ENCODE measurements at regions not wholly inside any gene's neighbourhood (a gene's known extent, or its start where the extent isn't known, plus 50 kb on each side); places are given as distances from the start of the nearest gene placed in this dataset.
A peak's percentile ranks its signal among the peaks of the same experiment; 100 is the strongest.

- peak in 2 of 3 donors; percentile 9 to 17 for DNase-seq
- no peaks in the 10 kb centered on the region for H3K36me3 ChIP-seq (ENCODE audit: control insufficient read depth, insufficient read depth, low read length)
- no peaks in the 10 kb centered on the region for H3K9me3 ChIP-seq (ENCODE audit: control insufficient read depth, low read length)
- H3K4me3 ChIP-seq (ENCODE audit: insufficient read depth, low read depth, low read length, poor library complexity, severe bottlenecking): no peak overlapping the region
- H3K4me1 ChIP-seq (ENCODE audit: control insufficient read depth, insufficient read depth, low read length, poor library complexity, severe bottlenecking): peaks cover 2% of the 10 kb centered on the region
- no peaks in the 10 kb centered on the region for H3K27me3 ChIP-seq (replicated peaks; ENCODE audit: control insufficient read depth, insufficient read depth, low read length, poor library complexity, severe bottlenecking)
- H3K27ac ChIP-seq (ENCODE audit: insufficient read depth, low read length, poor library complexity, severe bottlenecking): no peak overlapping the region
These were observed 367.0 kb downstream of the BCOR start for GRCh38 chrX:39730662-39731329.

- DNase-seq: no peak
- Histone ChIP-seq H3K27me3 (replicated peaks; ENCODE audit: control insufficient read depth, insufficient read depth, low read length, poor library complexity, severe bottlenecking) (no peaks in the 10 kb centered on the region), H3K9me3 (ENCODE audit: control insufficient read depth, low read length) (no peaks in the 10 kb centered on the region), H3K4me3 (ENCODE audit: insufficient read depth, low read depth, low read length, poor library complexity, severe bottlenecking) (no peak overlapping the region), H3K4me1 (ENCODE audit: control insufficient read depth, insufficient read depth, low read length, poor library complexity, severe bottlenecking) (peaks cover 2% of the 10 kb centered on the region), H3K36me3 (ENCODE audit: control insufficient read depth, insufficient read depth, low read length) (no peaks in the 10 kb centered on the region), H3K27ac (ENCODE audit: insufficient read depth, low read length, poor library complexity, severe bottlenecking) (no peak overlapping the region)
These were observed 366.5 kb downstream of the BCOR start for GRCh38 chrX:39731330-39731667.

GRCh38 chrX:39731735-39732134 lies 366.0 kb downstream of the BCOR start:
- Histone ChIP-seq H3K9me3 (ENCODE audit: control insufficient read depth, low read length) (no peaks in the 10 kb centered on the region), H3K4me1 (ENCODE audit: control insufficient read depth, insufficient read depth, low read length, poor library complexity, severe bottlenecking) (peaks cover 2% of the 10 kb centered on the region), H3K36me3 (ENCODE audit: control insufficient read depth, insufficient read depth, low read length) (no peaks in the 10 kb centered on the region), H3K27ac (ENCODE audit: insufficient read depth, low read length, poor library complexity, severe bottlenecking) (no peak overlapping the region), H3K4me3 (ENCODE audit: insufficient read depth, low read depth, low read length, poor library complexity, severe bottlenecking) (no peak overlapping the region), H3K27me3 (replicated peaks; ENCODE audit: control insufficient read depth, insufficient read depth, low read length, poor library complexity, severe bottlenecking) (no peaks in the 10 kb centered on the region)
- no peak for DNase-seq

- Histone ChIP-seq H3K27me3 (replicated peaks; ENCODE audit: control insufficient read depth, insufficient read depth, low read length, poor library complexity, severe bottlenecking) (no peaks in the 10 kb centered on the region), H3K4me3 (ENCODE audit: insufficient read depth, low read depth, low read length, poor library complexity, severe bottlenecking) (no peak overlapping the region), H3K36me3 (ENCODE audit: control insufficient read depth, insufficient read depth, low read length) (no peaks in the 10 kb centered on the region)
These were observed 364.0 kb downstream of the BCOR start for GRCh38 chrX:39733745-39734144.

GRCh38 chrX:39734174-39734776 lies 363.5 kb downstream of the BCOR start:
- no peak for DNase-seq
- Histone ChIP-seq H3K27ac (ENCODE audit: insufficient read depth, low read length, poor library complexity, severe bottlenecking) (no peak overlapping the region), H3K4me1 (ENCODE audit: control insufficient read depth, insufficient read depth, low read length, poor library complexity, severe bottlenecking) (peaks cover 2% of the 10 kb centered on the region), H3K27me3 (replicated peaks; ENCODE audit: control insufficient read depth, insufficient read depth, low read length, poor library complexity, severe bottlenecking) (no peaks in the 10 kb centered on the region), H3K9me3 (ENCODE audit: control insufficient read depth, low read length) (no peaks in the 10 kb centered on the region), H3K36me3 (ENCODE audit: control insufficient read depth, insufficient read depth, low read length) (no peaks in the 10 kb centered on the region), H3K4me3 (ENCODE audit: insufficient read depth, low read depth, low read length, poor library complexity, severe bottlenecking) (no peak overlapping the region)

More at GRCh38 chrX:39733745-39734144, 364.0 kb downstream of the BCOR start:
- no peaks in the 10 kb centered on the region for H3K9me3 ChIP-seq (ENCODE audit: control insufficient read depth, low read length)
- H3K27ac ChIP-seq (ENCODE audit: insufficient read depth, low read length, poor library complexity, severe bottlenecking): no peak overlapping the region
- DNase-seq: no peak
- H3K4me1 ChIP-seq (ENCODE audit: control insufficient read depth, insufficient read depth, low read length, poor library complexity, severe bottlenecking): peaks cover 2% of the 10 kb centered on the region

GRCh38 chrX:39736216-39737211 lies 361.2 kb downstream of the BCOR start:
- Histone ChIP-seq H3K27me3 (replicated peaks; ENCODE audit: control insufficient read depth, insufficient read depth, low read length, poor library complexity, severe bottlenecking) (no peaks in the 10 kb centered on the region), H3K4me1 (ENCODE audit: control insufficient read depth, insufficient read depth, low read length, poor library complexity, severe bottlenecking) (no peaks in the 10 kb centered on the region), H3K36me3 (ENCODE audit: control insufficient read depth, insufficient read depth, low read length) (no peaks in the 10 kb centered on the region), H3K9me3 (ENCODE audit: control insufficient read depth, low read length) (no peaks in the 10 kb centered on the region), H3K4me3 (ENCODE audit: insufficient read depth, low read depth, low read length, poor library complexity, severe bottlenecking) (no peak overlapping the region), H3K27ac (ENCODE audit: insufficient read depth, low read length, poor library complexity, severe bottlenecking) (no peak overlapping the region)
- DNase-seq: no peak

GRCh38 chrX:39739585-39739984 lies 358.2 kb downstream of the BCOR start:
- Histone ChIP-seq H3K4me3 (ENCODE audit: insufficient read depth, low read depth, low read length, poor library complexity, severe bottlenecking) (no peak overlapping the region), H3K27me3 (replicated peaks; ENCODE audit: control insufficient read depth, insufficient read depth, low read length, poor library complexity, severe bottlenecking) (no peaks in the 10 kb centered on the region), H3K27ac (ENCODE audit: insufficient read depth, low read length, poor library complexity, severe bottlenecking) (no peak overlapping the region), H3K4me1 (ENCODE audit: control insufficient read depth, insufficient read depth, low read length, poor library complexity, severe bottlenecking) (no peaks in the 10 kb centered on the region), H3K36me3 (ENCODE audit: control insufficient read depth, insufficient read depth, low read length) (no peaks in the 10 kb centered on the region), H3K9me3 (ENCODE audit: control insufficient read depth, low read length) (no peaks in the 10 kb centered on the region)
- no peak for DNase-seq

- DNase-seq: no peak
- Histone ChIP-seq H3K27me3 (replicated peaks; ENCODE audit: control insufficient read depth, insufficient read depth, low read length, poor library complexity, severe bottlenecking) (no peaks in the 10 kb centered on the region), H3K9me3 (ENCODE audit: control insufficient read depth, low read length) (no peaks in the 10 kb centered on the region), H3K4me3 (ENCODE audit: insufficient read depth, low read depth, low read length, poor library complexity, severe bottlenecking) (no peak overlapping the region), H3K36me3 (ENCODE audit: control insufficient read depth, insufficient read depth, low read length) (no peaks in the 10 kb centered on the region), H3K4me1 (ENCODE audit: control insufficient read depth, insufficient read depth, low read length, poor library complexity, severe bottlenecking) (no peaks in the 10 kb centered on the region), H3K27ac (ENCODE audit: insufficient read depth, low read length, poor library complexity, severe bottlenecking) (no peak overlapping the region)
These were observed 357.7 kb downstream of the BCOR start for GRCh38 chrX:39740078-39740477.

GRCh38 chrX:39741904-39742303 lies 355.9 kb downstream of the BCOR start:
- H3K9me3 ChIP-seq (ENCODE audit: control insufficient read depth, low read length): no peaks in the 10 kb centered on the region
- H3K4me1 ChIP-seq (ENCODE audit: control insufficient read depth, insufficient read depth, low read length, poor library complexity, severe bottlenecking): no peaks in the 10 kb centered on the region
- no peaks in the 10 kb centered on the region for H3K36me3 ChIP-seq (ENCODE audit: control insufficient read depth, insufficient read depth, low read length)
- no peaks in the 10 kb centered on the region for H3K27me3 ChIP-seq (replicated peaks; ENCODE audit: control insufficient read depth, insufficient read depth, low read length, poor library complexity, severe bottlenecking)
- no peak overlapping the region for H3K4me3 ChIP-seq (ENCODE audit: insufficient read depth, low read depth, low read length, poor library complexity, severe bottlenecking)
- H3K27ac ChIP-seq (ENCODE audit: insufficient read depth, low read length, poor library complexity, severe bottlenecking): no peak overlapping the region
- DNase-seq: no peak

- DNase-seq: no peak
- no peaks in the 10 kb centered on the region for H3K27me3 ChIP-seq (replicated peaks; ENCODE audit: control insufficient read depth, insufficient read depth, low read length, poor library complexity, severe bottlenecking)
- no peak overlapping the region for H3K27ac ChIP-seq (ENCODE audit: insufficient read depth, low read length, poor library complexity, severe bottlenecking)
- no peaks in the 10 kb centered on the region for H3K9me3 ChIP-seq (ENCODE audit: control insufficient read depth, low read length)
- H3K4me3 ChIP-seq (ENCODE audit: insufficient read depth, low read depth, low read length, poor library complexity, severe bottlenecking): no peak overlapping the region
- no peaks in the 10 kb centered on the region for H3K4me1 ChIP-seq (ENCODE audit: control insufficient read depth, insufficient read depth, low read length, poor library complexity, severe bottlenecking)
- H3K36me3 ChIP-seq (ENCODE audit: control insufficient read depth, insufficient read depth, low read length): no peaks in the 10 kb centered on the region
These were observed 351.9 kb downstream of the BCOR start for GRCh38 chrX:39745818-39746217.
